PC-9 (cell line): ENCODE measurements at regions not wholly inside any gene's neighbourhood (a gene's known extent, or its start where the extent isn't known, plus 50 kb on each side); places are given as distances from the start of the nearest gene placed in this dataset.

Experiments
- BruUV-seq: library from RNA; stranded (reverse); fragments of 400-500 nt; replicated peaks from 2 replicates; lab custom pipeline; 2021; lab: Mats Ljungman, UMichigan
- CTCF ChIA-PET: fragments of 300-600 bp; sonication (Branson Sonifier 250); formaldehyde crosslinking; loops from one replicate; lab custom pipeline; 2022; ENCODE audit warnings: antibody characterized with exemption; lab: Charles Lee
- POLR2A ChIA-PET: fragments of 300-600 bp; sonication (Branson Sonifier 250); formaldehyde crosslinking; loops from one replicate; lab custom pipeline; 2022; ENCODE audit warnings: antibody characterized with exemption; ENCODE audit not compliant: unreplicated experiment; lab: Charles Lee
- DNase-seq, 2 experiments: peaks; one replicate each; pipeline versions ENCODE4 v3.0.0 to v3.0.0-alpha.2; 2015 to 2022; ENCODE audit warnings: mixed read lengths in 1 of 2
- H2AFZ ChIP-seq: fragments of 200-600 bp; sonication (generic); 2 replicates; pipeline ENCODE4 v1.8.1; 2017; ENCODE audit warnings: antibody characterized with exemption
- H3F3A ChIP-seq: fragments of 200-600 bp; sonication (generic); 2 replicates; pipeline ENCODE4 v1.8.1; 2017; ENCODE audit warnings: antibody characterized with exemption, mild to moderate bottlenecking, low read depth; ENCODE audit not compliant: insufficient read depth
- H3K27ac ChIP-seq: fragments of 200-600 bp; sonication (generic); 2 replicates; pipeline ENCODE4 v1.6.1; 2016; ENCODE audit warnings: mixed run types
- H3K27me3 ChIP-seq: fragments of 200-600 bp; sonication (generic); 2 replicates; pipeline ENCODE4 v1.6.1; 2016; ENCODE audit warnings: low read depth, mixed run types; ENCODE audit not compliant: insufficient read depth
- H3K36me3 ChIP-seq: fragments of 200-600 bp; sonication (generic); 2 replicates; pipeline ENCODE4 v1.6.1; 2016; ENCODE audit warnings: low read depth, mixed run types
- H3K4me1 ChIP-seq: fragments of 200-600 bp; sonication (generic); replicated peaks from 2 replicates; pipeline ENCODE4 v1.6.1; 2016; ENCODE audit warnings: mixed run types; ENCODE audit not compliant: insufficient read depth
- H3K4me2 ChIP-seq: fragments of 200-600 bp; sonication (generic); 2 replicates; pipeline ENCODE4 v1.6.1; 2017; ENCODE audit warnings: mixed run types
- H3K4me3 ChIP-seq: fragments of 200-600 bp; sonication (generic); 2 replicates; pipeline ENCODE4 v1.6.1; 2016; ENCODE audit warnings: mixed run types
- H3K79me2 ChIP-seq: fragments of 200-600 bp; sonication (generic); 2 replicates; pipeline ENCODE4 v1.6.1; 2017; ENCODE audit warnings: low read depth, mixed run types
- H3K9me2 ChIP-seq: fragments of 200-600 bp; sonication (generic); 2 replicates; pipeline ENCODE4 v1.8.1; 2017; ENCODE audit warnings: mild to moderate bottlenecking; ENCODE audit not compliant: insufficient read depth
- H3K9me3 ChIP-seq: fragments of 200-600 bp; sonication (generic); 2 replicates; pipeline ENCODE4 v1.8.1; 2016; ENCODE audit warnings: low read depth; ENCODE audit not compliant: insufficient read depth
- H4K20me1 ChIP-seq: fragments of 200-600 bp; sonication (generic); 2 replicates; pipeline ENCODE4 v1.8.1; 2017; ENCODE audit not compliant: insufficient read depth
- CTCF ChIP-seq: fragments of 200-600 bp; sonication (generic); conservative IDR thresholded peaks from 2 replicates; pipeline ENCODE4 v1.6.1; 2017; ENCODE audit warnings: mixed run types, antibody characterized with exemption, mild to moderate bottlenecking, moderate library complexity
- EZH2 ChIP-seq: fragments of 200-600 bp; sonication (generic); IDR thresholded peaks from 2 replicates; pipeline ENCODE4 v1.8.0; 2017; ENCODE audit warnings: antibody characterized with exemption, low read depth
- intact Hi-C: fragments of 100-400 bp; cut with micrococcal nuclease; formaldehyde crosslinking; loops from one replicate; pipeline ENCODE4 v1.10.0; 2022; ENCODE audit not compliant: unreplicated experiment

GRCh38 chr5:164772122-164772521 is 1266.7 kb downstream of the MAT2B start:
- TF ChIP-seq CTCF: no peak
- no peak for TF ChIP-seq EZH2
- Histone ChIP-seq H3K9me2 (no peaks in the 10 kb centered on the region), H3K4me3 (no peak overlapping the region), H3K4me1 (no peaks in the 10 kb centered on the region), H3K27me3 (no peaks in the 10 kb centered on the region), H3F3A (no peaks in the 10 kb centered on the region), H3K36me3 (no peaks in the 10 kb centered on the region), H3K4me2 (no peak overlapping the region), H3K9me3 (no peaks in the 10 kb centered on the region), H2AFZ (no peak overlapping the region), H3K27ac (no peak overlapping the region), H3K79me2 (no peaks in the 10 kb centered on the region), H4K20me1 (no peaks in the 10 kb centered on the region)
- POLR2A ChIA-PET: no interaction called here
- no TSS peak for BruUV-seq
- CTCF ChIA-PET: no interaction called here
- no peak for DNase-seq
- intact Hi-C loops: no loop called here

- H3K36me3 ChIP-seq: no peaks in the 10 kb centered on the region
- DNase-seq: no peak
- intact Hi-C loops: no loop called here
- H3K27ac ChIP-seq: no peak overlapping the region
- H3K27me3 ChIP-seq: no peaks in the 10 kb centered on the region
- no peak overlapping the region for H2AFZ ChIP-seq
- no TSS peak for BruUV-seq
- H3K9me2 ChIP-seq: no peaks in the 10 kb centered on the region
- H3K9me3 ChIP-seq: no peaks in the 10 kb centered on the region
- H4K20me1 ChIP-seq: peaks cover 3% of the 10 kb centered on the region; the same call in 1 of the 2 replicates
- ChIA-PET POLR2A (no interaction called here), CTCF (no interaction called here)
- no peaks in the 10 kb centered on the region for H3K79me2 ChIP-seq
- no peaks in the 10 kb centered on the region for H3K4me1 ChIP-seq
- TF ChIP-seq EZH2 (no peak), CTCF (no peak)
- no peak overlapping the region for H3K4me2 ChIP-seq
- H3K4me3 ChIP-seq: no peak overlapping the region
- H3F3A ChIP-seq: no peaks in the 10 kb centered on the region
These were observed 1278.8 kb downstream of the MAT2B start for GRCh38 chr5:164784230-164784629.

GRCh38 chr5:164798110-164798509 is 1292.7 kb downstream of the MAT2B start:
- Histone ChIP-seq H3K4me1 (no peaks in the 10 kb centered on the region), H3K4me2 (no peak overlapping the region), H3F3A (no peaks in the 10 kb centered on the region), H3K9me3 (no peaks in the 10 kb centered on the region; the same call in 1 of the 2 replicates), H3K27me3 (no peaks in the 10 kb centered on the region), H2AFZ (no peak overlapping the region), H4K20me1 (no peaks in the 10 kb centered on the region), H3K36me3 (no peaks in the 10 kb centered on the region), H3K4me3 (no peak overlapping the region), H3K9me2 (no peaks in the 10 kb centered on the region), H3K79me2 (no peaks in the 10 kb centered on the region), H3K27ac (no peak overlapping the region)
- no TSS peak for BruUV-seq
- ChIA-PET POLR2A (no interaction called here), CTCF (no interaction called here)
- DNase-seq: no peak
- intact Hi-C loops: no loop called here
- TF ChIP-seq CTCF (no peak), EZH2 (no peak)
